T-cell (primary cell): ENCODE measurements at regions not wholly inside any gene's neighbourhood (a gene's known extent, or its start where the extent isn't known, plus 50 kb on each side); places are given as distances from the start of the nearest gene placed in this dataset.

Source experiments
- ATAC-seq, 4 experiments: fragments of 200-7000 bp in 3 of 4; fragments of 150-1000 bp in 1 of 4; cut with Tn5 transposase; replicated peaks in 1 of 4; 1 replicate in 3 of 4; 2 replicates in 1 of 4; pipeline ENCODE4 v1.10.0; 2021; ENCODE audit warnings: moderate library complexity in 3 of 4, mild to moderate bottlenecking in 2 of 4, moderate number of reproducible peaks in 1 of 4
- CTCF ChIA-PET, 2 donors: fragments of 300-600 bp; sonication (Branson Sonifier 250); formaldehyde crosslinking; loops; one replicate each; lab custom pipeline; 2022; ENCODE audit warnings: antibody characterized with exemption in 2 of 2; lab: Charles Lee
- POLR2A ChIA-PET, 2 donors: fragments of 300-600 bp; sonication (Branson Sonifier 250); formaldehyde crosslinking; loops; one replicate each; lab custom pipeline; 2022; ENCODE audit warnings: antibody characterized with exemption in 2 of 2; lab: Charles Lee
- DNase-seq, 35 experiments: peaks; one replicate each; pipeline versions ENCODE4 v3.0.0 to v3.0.0-alpha.2; 2013 to 2023
- H3K27ac ChIP-seq: one replicate; pipeline ENCODE4 v1.5.1; 2013; ENCODE audit warnings: low read length
- H3K27me3 ChIP-seq, 2 experiments: replicated peaks in 1 of 2; 1 replicate in 1 of 2; 2 replicates in 1 of 2; pipeline versions ENCODE4 v1.6.1 to v1.7.0; 2013; ENCODE audit warnings: low read length in 1 of 2, mixed read lengths in 1 of 2; ENCODE audit not compliant: control insufficient read depth in 2 of 2, insufficient read depth in 2 of 2; ENCODE audit errors: extremely low read depth in 1 of 2
- H3K36me3 ChIP-seq, 2 donors: 1 replicate in 1 of 2; 2 replicates in 1 of 2; pipeline versions ENCODE4 v1.6.1 to v1.7.0; 2013; ENCODE audit warnings: low read length in 1 of 2; ENCODE audit not compliant: control insufficient read depth in 2 of 2, insufficient read depth in 1 of 2; ENCODE audit errors: extremely low read depth in 1 of 2
- H3K4me1 ChIP-seq, 2 experiments: 1 replicate in 1 of 2; 2 replicates in 1 of 2; pipeline versions ENCODE4 v1.6.1 to v1.7.0; 2013; ENCODE audit warnings: low read length in 2 of 2, mixed read lengths in 1 of 2; ENCODE audit not compliant: insufficient read depth in 2 of 2, control insufficient read depth in 1 of 2; ENCODE audit errors: extremely low read depth in 1 of 2
- H3K4me3 ChIP-seq, 2 donors: 1 replicate in 1 of 2; 2 replicates in 1 of 2; pipeline versions ENCODE4 v1.5.1 to v1.7.0; 2013; ENCODE audit warnings: mild to moderate bottlenecking in 2 of 2, low read length in 1 of 2, moderate library complexity in 1 of 2; ENCODE audit not compliant: control insufficient read depth in 1 of 2; ENCODE audit errors: extremely low read depth in 1 of 2
- H3K9me3 ChIP-seq: 2 replicates; pipeline ENCODE4 v1.7.0; 2013
- H3K27ac Mint-ChIP-seq, 2 donors: one replicate each; pipeline ENCODE4 v1.8.0; 2020 to 2021; ENCODE audit warnings: mild to moderate bottlenecking in 2 of 2, mixed read lengths in 2 of 2
- H3K27me3 Mint-ChIP-seq, 2 donors: one replicate each; pipeline ENCODE4 v1.8.0; 2021 to 2022; ENCODE audit warnings: mixed read lengths in 2 of 2
- H3K36me3 Mint-ChIP-seq: one replicate; pipeline ENCODE4 v1.8.0; 2021; ENCODE audit warnings: mixed read lengths
- H3K4me1 Mint-ChIP-seq, 3 donors: one replicate each; pipeline ENCODE4 v1.8.0; 2020 to 2022; ENCODE audit warnings: mixed read lengths in 3 of 3, mild to moderate bottlenecking in 1 of 3
- H3K4me3 Mint-ChIP-seq, 3 donors: one replicate each; pipeline ENCODE4 v1.8.0; 2020 to 2022; ENCODE audit warnings: mild to moderate bottlenecking in 3 of 3, mixed read lengths in 3 of 3, moderate library complexity in 3 of 3
- H3K9me3 Mint-ChIP-seq, 3 donors: one replicate each; pipeline ENCODE4 v1.8.0; 2020 to 2022; ENCODE audit warnings: mixed read lengths in 3 of 3
- WGBS: methylation state at CpG from one replicate; pipeline ENCODE4 v1.1.5; 2013; ENCODE audit warnings: missing lambda C conversion rate; ENCODE audit not compliant: insufficient coverage; 5-methylcytosine and 5-hydroxymethylcytosine counted together

GRCh38 chr11:111115890-111116289 lies 129.6 kb upstream of the POU2AF2 start:
- H3K27me3 Mint-ChIP-seq: no peaks in the 10 kb centered on the region
- WGBS: 0% methylated on average over 1 of the region's 1 CpG
- no peaks in the 10 kb centered on the region for H3K4me1 Mint-ChIP-seq
- H3K36me3 Mint-ChIP-seq: no peaks in the 10 kb centered on the region
- Histone ChIP-seq H3K27ac (no peak overlapping the region), H3K4me1 (no peaks in the 10 kb centered on the region), H3K4me3 (no peak overlapping the region), H3K27me3 (no peaks in the 10 kb centered on the region), H3K36me3 (no peaks in the 10 kb centered on the region), H3K9me3 (no peaks in the 10 kb centered on the region)
- ChIA-PET POLR2A (no interaction called here), CTCF (interaction anchor here in 1 of 2 donors (0.5 kb wide), 1 partner anchor 141 kb away, joined by 6 read pairs; no protein-coding TSS in a partner anchor)
- no peaks in the 10 kb centered on the region for H3K9me3 Mint-ChIP-seq
- H3K4me3 Mint-ChIP-seq: no peak overlapping the region
- H3K27ac Mint-ChIP-seq: no peak overlapping the region
- ATAC-seq (no peak), DNase-seq (no peak)

GRCh38 chr11:111114091-111114490 lies 131.4 kb upstream of the POU2AF2 start:
- CTCF ChIA-PET: no interaction called here
- no peaks in the 10 kb centered on the region for H3K27me3 ChIP-seq

GRCh38 chr11:111112614-111113013 lies 132.9 kb upstream of the POU2AF2 start:
- ChIA-PET POLR2A (no interaction called here), CTCF (no interaction called here)
- no peaks in the 10 kb centered on the region for H3K9me3 ChIP-seq
- H3K4me3 Mint-ChIP-seq: no peak overlapping the region
- peaks cover 7 to 8% of the 10 kb centered on the region in 2 donors for H3K27me3 Mint-ChIP-seq
- ATAC-seq (no peak), DNase-seq (no peak)
- H3K4me3 ChIP-seq: no peak overlapping the region
- no CpG with 5 or more reads among the region's 1 CpG for WGBS
- H3K36me3 ChIP-seq: no peaks in the 10 kb centered on the region
- no peaks in the 10 kb centered on the region for H3K36me3 Mint-ChIP-seq
- H3K4me1 ChIP-seq: no peaks in the 10 kb centered on the region
- no peak overlapping the region for H3K27ac Mint-ChIP-seq
- H3K4me1 Mint-ChIP-seq: no peaks in the 10 kb centered on the region
- H3K27ac ChIP-seq: no peak overlapping the region
- H3K9me3 Mint-ChIP-seq: no peaks in the 10 kb centered on the region
- no peaks in the 10 kb centered on the region for H3K27me3 ChIP-seq

More at GRCh38 chr11:111114091-111114490, 131.4 kb upstream of the POU2AF2 start:
- Histone ChIP-seq H3K27ac (no peak overlapping the region), H3K36me3 (no peaks in the 10 kb centered on the region), H3K9me3 (no peaks in the 10 kb centered on the region), H3K4me3 (no peak overlapping the region), H3K4me1 (no peaks in the 10 kb centered on the region)
- POLR2A ChIA-PET: no interaction called here
- H3K9me3 Mint-ChIP-seq: no peaks in the 10 kb centered on the region
- DNase-seq (no peak), ATAC-seq (no peak)
- H3K4me3 Mint-ChIP-seq: no peak overlapping the region
- H3K27ac Mint-ChIP-seq: no peak overlapping the region
- no peaks in the 10 kb centered on the region for H3K36me3 Mint-ChIP-seq
- H3K4me1 Mint-ChIP-seq: no peaks in the 10 kb centered on the region
- H3K27me3 Mint-ChIP-seq: no peaks in the 10 kb centered on the region

GRCh38 chr11:111107501-111107900 lies 138.0 kb upstream of the POU2AF2 start:
- ATAC-seq (no peak), DNase-seq (no peak)
- Histone ChIP-seq H3K36me3 (no peaks in the 10 kb centered on the region), H3K27ac (no peak overlapping the region), H3K4me1 (no peaks in the 10 kb centered on the region), H3K27me3 (no peaks in the 10 kb centered on the region), H3K4me3 (no peak overlapping the region), H3K9me3 (no peaks in the 10 kb centered on the region)
- Mint-ChIP-seq H3K4me1 (no peaks in the 10 kb centered on the region), H3K27me3 (peaks cover 8 to 21% of the 10 kb centered on the region in 2 donors), H3K4me3 (no peak overlapping the region), H3K9me3 (no peaks in the 10 kb centered on the region), H3K27ac (no peak overlapping the region), H3K36me3 (no peaks in the 10 kb centered on the region)
- ChIA-PET POLR2A (no interaction called here), CTCF (interaction anchor here in 1 of 2 donors (0.8 kb wide), 1 partner anchor 8 kb away, joined by 4 read pairs; no protein-coding TSS in a partner anchor)

GRCh38 chr11:111106641-111107040 lies 138.9 kb upstream of the POU2AF2 start:
- no peaks in the 10 kb centered on the region for H3K36me3 Mint-ChIP-seq
- CTCF ChIA-PET: interaction anchor here in 1 of 2 donors (0.8 kb wide), 1 partner anchor 8 kb away, joined by 4 read pairs; no protein-coding TSS in a partner anchor
- Histone ChIP-seq H3K9me3 (no peaks in the 10 kb centered on the region), H3K4me3 (no peak overlapping the region), H3K27me3 (no peaks in the 10 kb centered on the region), H3K4me1 (no peaks in the 10 kb centered on the region), H3K36me3 (no peaks in the 10 kb centered on the region), H3K27ac (no peak overlapping the region)
- no peak overlapping the region for H3K4me3 Mint-ChIP-seq
- no peaks in the 10 kb centered on the region for H3K4me1 Mint-ChIP-seq
- H3K9me3 Mint-ChIP-seq: no peaks in the 10 kb centered on the region
- ATAC-seq: no peak
- no peak overlapping the region for H3K27ac Mint-ChIP-seq
- H3K27me3 Mint-ChIP-seq: peaks cover 8 to 21% of the 10 kb centered on the region in 2 donors
- DNase-seq: no peak
- WGBS: no CpG with 5 or more reads among the region's 2 CpGs
- POLR2A ChIA-PET: no interaction called here

GRCh38 chr11:111105566-111105965 lies 140.0 kb upstream of the POU2AF2 start:
- no peaks in the 10 kb centered on the region for H3K4me1 ChIP-seq
- no peaks in the 10 kb centered on the region for H3K27me3 ChIP-seq
- peaks cover 8 to 26% of the 10 kb centered on the region in 2 donors for H3K27me3 Mint-ChIP-seq
- ChIA-PET CTCF (no interaction called here), POLR2A (no interaction called here)
- no peaks in the 10 kb centered on the region for H3K4me1 Mint-ChIP-seq
- H3K27ac Mint-ChIP-seq: no peak overlapping the region
- H3K36me3 Mint-ChIP-seq: no peaks in the 10 kb centered on the region
- no peak overlapping the region for H3K4me3 Mint-ChIP-seq
- ATAC-seq (no peak), DNase-seq (no peak)
- peaks cover 0 to under 1% (median 0%) of the 10 kb centered on the region in 3 donors for H3K9me3 Mint-ChIP-seq
- H3K27ac ChIP-seq: no peak overlapping the region
- no CpG with 5 or more reads among the region's 2 CpGs for WGBS
- H3K9me3 ChIP-seq: no peaks in the 10 kb centered on the region
- no peak overlapping the region for H3K4me3 ChIP-seq
- H3K36me3 ChIP-seq: no peaks in the 10 kb centered on the region

GRCh38 chr11:111104185-111104584 lies 141.3 kb upstream of the POU2AF2 start:
- Histone ChIP-seq H3K4me1 (no peaks in the 10 kb centered on the region), H3K36me3 (no peaks in the 10 kb centered on the region), H3K9me3 (no peaks in the 10 kb centered on the region), H3K27ac (no peak overlapping the region), H3K27me3 (no peaks in the 10 kb centered on the region), H3K4me3 (no peak overlapping the region)
- Mint-ChIP-seq H3K4me1 (no peaks in the 10 kb centered on the region), H3K36me3 (no peaks in the 10 kb centered on the region), H3K27ac (no peak overlapping the region), H3K4me3 (no peak overlapping the region), H3K9me3 (peaks cover 0 to 3% (median 0%) of the 10 kb centered on the region in 3 donors), H3K27me3 (peaks cover 8 to 29% of the 10 kb centered on the region in 2 donors)
- ATAC-seq (no peak), DNase-seq (no peak)
- ChIA-PET POLR2A (no interaction called here), CTCF (no interaction called here)
